PC-9 (cell line): ENCODE measurements at regions not wholly inside any gene's neighbourhood (a gene's known extent, or its start where the extent isn't known, plus 50 kb on each side); places are given as distances from the start of the nearest gene placed in this dataset.

Experiments used
- BruUV-seq: library from RNA; stranded (reverse); fragments of 400-500 nt; replicated peaks from 2 replicates; lab custom pipeline; 2021; lab: Mats Ljungman, UMichigan
- CTCF ChIA-PET: fragments of 300-600 bp; sonication (Branson Sonifier 250); formaldehyde crosslinking; loops from one replicate; lab custom pipeline; 2022; ENCODE audit warnings: antibody characterized with exemption; lab: Charles Lee
- POLR2A ChIA-PET: fragments of 300-600 bp; sonication (Branson Sonifier 250); formaldehyde crosslinking; loops from one replicate; lab custom pipeline; 2022; ENCODE audit warnings: antibody characterized with exemption; ENCODE audit not compliant: unreplicated experiment; lab: Charles Lee
- DNase-seq, 2 experiments: peaks; one replicate each; pipeline versions ENCODE4 v3.0.0 to v3.0.0-alpha.2; 2015 to 2022; ENCODE audit warnings: mixed read lengths in 1 of 2
- H2AFZ ChIP-seq: fragments of 200-600 bp; sonication (generic); 2 replicates; pipeline ENCODE4 v1.8.1; 2017; ENCODE audit warnings: antibody characterized with exemption
- H3F3A ChIP-seq: fragments of 200-600 bp; sonication (generic); 2 replicates; pipeline ENCODE4 v1.8.1; 2017; ENCODE audit warnings: antibody characterized with exemption, mild to moderate bottlenecking, low read depth; ENCODE audit not compliant: insufficient read depth
- H3K27ac ChIP-seq: fragments of 200-600 bp; sonication (generic); 2 replicates; pipeline ENCODE4 v1.6.1; 2016; ENCODE audit warnings: mixed run types
- H3K27me3 ChIP-seq: fragments of 200-600 bp; sonication (generic); 2 replicates; pipeline ENCODE4 v1.6.1; 2016; ENCODE audit warnings: low read depth, mixed run types; ENCODE audit not compliant: insufficient read depth
- H3K36me3 ChIP-seq: fragments of 200-600 bp; sonication (generic); 2 replicates; pipeline ENCODE4 v1.6.1; 2016; ENCODE audit warnings: low read depth, mixed run types
- H3K4me1 ChIP-seq: fragments of 200-600 bp; sonication (generic); replicated peaks from 2 replicates; pipeline ENCODE4 v1.6.1; 2016; ENCODE audit warnings: mixed run types; ENCODE audit not compliant: insufficient read depth
- H3K4me2 ChIP-seq: fragments of 200-600 bp; sonication (generic); 2 replicates; pipeline ENCODE4 v1.6.1; 2017; ENCODE audit warnings: mixed run types
- H3K4me3 ChIP-seq: fragments of 200-600 bp; sonication (generic); 2 replicates; pipeline ENCODE4 v1.6.1; 2016; ENCODE audit warnings: mixed run types
- H3K79me2 ChIP-seq: fragments of 200-600 bp; sonication (generic); 2 replicates; pipeline ENCODE4 v1.6.1; 2017; ENCODE audit warnings: low read depth, mixed run types
- H3K9me2 ChIP-seq: fragments of 200-600 bp; sonication (generic); 2 replicates; pipeline ENCODE4 v1.8.1; 2017; ENCODE audit warnings: mild to moderate bottlenecking; ENCODE audit not compliant: insufficient read depth
- H3K9me3 ChIP-seq: fragments of 200-600 bp; sonication (generic); 2 replicates; pipeline ENCODE4 v1.8.1; 2016; ENCODE audit warnings: low read depth; ENCODE audit not compliant: insufficient read depth
- H4K20me1 ChIP-seq: fragments of 200-600 bp; sonication (generic); 2 replicates; pipeline ENCODE4 v1.8.1; 2017; ENCODE audit not compliant: insufficient read depth
- EZH2 ChIP-seq: fragments of 200-600 bp; sonication (generic); IDR thresholded peaks from 2 replicates; pipeline ENCODE4 v1.8.0; 2017; ENCODE audit warnings: antibody characterized with exemption, low read depth
- intact Hi-C: fragments of 100-400 bp; cut with micrococcal nuclease; formaldehyde crosslinking; loops from one replicate; pipeline ENCODE4 v1.10.0; 2022; ENCODE audit not compliant: unreplicated experiment
- TF ChIP-seq, protein P1 (sequence below): fragments of 200-600 bp; sonication (generic); conservative IDR thresholded peaks from 2 replicates; pipeline ENCODE4 v1.6.1; 2017; ENCODE audit warnings: mixed run types, antibody characterized with exemption, mild to moderate bottlenecking, moderate library complexity

GRCh38 chr9:71515626-71516025 lies 252.7 kb downstream of the CEMIP2 start:
- intact Hi-C loops: no loop called here
- H2AFZ ChIP-seq: no peak overlapping the region
- no peak for DNase-seq
- no peaks in the 10 kb centered on the region for H3K79me2 ChIP-seq
- no peaks in the 10 kb centered on the region for H3K27me3 ChIP-seq
- ChIA-PET POLR2A (interaction anchor here (0.7 kb wide), 1 partner anchor 488 kb away, joined by 3 read pairs; no protein-coding TSS in a partner anchor), CTCF (no interaction called here)
- H3K4me2 ChIP-seq: no peak overlapping the region
- no peak for TF ChIP-seq EZH2
- TF ChIP-seq, protein P1, sequence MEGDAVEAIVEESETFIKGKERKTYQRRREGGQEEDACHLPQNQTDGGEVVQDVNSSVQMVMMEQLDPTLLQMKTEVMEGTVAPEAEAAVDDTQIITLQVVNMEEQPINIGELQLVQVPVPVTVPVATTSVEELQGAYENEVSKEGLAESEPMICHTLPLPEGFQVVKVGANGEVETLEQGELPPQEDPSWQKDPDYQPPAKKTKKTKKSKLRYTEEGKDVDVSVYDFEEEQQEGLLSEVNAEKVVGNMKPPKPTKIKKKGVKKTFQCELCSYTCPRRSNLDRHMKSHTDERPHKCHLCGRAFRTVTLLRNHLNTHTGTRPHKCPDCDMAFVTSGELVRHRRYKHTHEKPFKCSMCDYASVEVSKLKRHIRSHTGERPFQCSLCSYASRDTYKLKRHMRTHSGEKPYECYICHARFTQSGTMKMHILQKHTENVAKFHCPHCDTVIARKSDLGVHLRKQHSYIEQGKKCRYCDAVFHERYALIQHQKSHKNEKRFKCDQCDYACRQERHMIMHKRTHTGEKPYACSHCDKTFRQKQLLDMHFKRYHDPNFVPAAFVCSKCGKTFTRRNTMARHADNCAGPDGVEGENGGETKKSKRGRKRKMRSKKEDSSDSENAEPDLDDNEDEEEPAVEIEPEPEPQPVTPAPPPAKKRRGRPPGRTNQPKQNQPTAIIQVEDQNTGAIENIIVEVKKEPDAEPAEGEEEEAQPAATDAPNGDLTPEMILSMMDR: no peak
- H3F3A ChIP-seq: no peaks in the 10 kb centered on the region
- no peaks in the 10 kb centered on the region for H3K9me3 ChIP-seq
- no peak overlapping the region for H3K4me3 ChIP-seq
- no peaks in the 10 kb centered on the region for H3K36me3 ChIP-seq
- H3K4me1 ChIP-seq: no peaks in the 10 kb centered on the region
- no peak overlapping the region for H3K27ac ChIP-seq
- H3K9me2 ChIP-seq: no peaks in the 10 kb centered on the region
- H4K20me1 ChIP-seq: no peaks in the 10 kb centered on the region
- no TSS peak for BruUV-seq

DNA sequence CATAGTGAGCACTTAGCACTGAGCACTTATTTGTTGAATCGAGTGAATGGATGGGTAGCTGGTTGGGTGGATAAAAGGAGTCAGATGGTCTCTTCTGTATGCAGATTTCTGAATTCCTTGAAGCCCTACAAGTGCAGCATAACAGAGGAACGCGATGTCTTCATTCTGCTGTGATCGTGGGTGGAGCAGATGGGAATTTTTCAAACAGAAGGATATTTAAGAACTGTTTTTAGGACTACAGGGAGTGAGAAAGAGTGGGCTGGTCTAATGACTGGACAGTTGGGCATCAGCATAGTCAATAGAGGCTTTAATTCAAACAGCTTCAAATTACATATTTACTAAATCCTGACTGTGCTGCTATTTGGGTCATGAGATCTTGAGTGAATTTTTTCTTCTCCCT lies 253.2 kb downstream of the CEMIP2 start:
- no peaks in the 10 kb centered on the region for H3K4me1 ChIP-seq
- no peaks in the 10 kb centered on the region for H3K36me3 ChIP-seq
- no peaks in the 10 kb centered on the region for H3K27me3 ChIP-seq
- H3K27ac ChIP-seq: no peak overlapping the region
- no peaks in the 10 kb centered on the region for H4K20me1 ChIP-seq
- no peaks in the 10 kb centered on the region for H3K79me2 ChIP-seq
- TF ChIP-seq, protein P1: no peak
- no peak for TF ChIP-seq EZH2
- H3F3A ChIP-seq: no peaks in the 10 kb centered on the region
- no peaks in the 10 kb centered on the region for H3K9me2 ChIP-seq
- POLR2A ChIA-PET: no interaction called here
- H3K4me2 ChIP-seq: no peak overlapping the region
- DNase-seq: no peak
- H3K4me3 ChIP-seq: no peak overlapping the region
- CTCF ChIA-PET: no interaction called here
- no TSS peak for BruUV-seq
- H3K9me3 ChIP-seq: no peaks in the 10 kb centered on the region
- H2AFZ ChIP-seq: no peak overlapping the region
- intact Hi-C loops: no loop called here

GRCh38 chr9:71514344-71514975 lies 253.9 kb downstream of the CEMIP2 start:
- H3K36me3 ChIP-seq: no peaks in the 10 kb centered on the region
- H3K27me3 ChIP-seq: no peaks in the 10 kb centered on the region
- H3K27ac ChIP-seq: no peak overlapping the region
- POLR2A ChIA-PET: no interaction called here
- no peak for TF ChIP-seq EZH2
- TF ChIP-seq, protein P1: no peak
- no peaks in the 10 kb centered on the region for H3K4me1 ChIP-seq
- BruUV-seq: no TSS peak
- intact Hi-C loops: no loop called here
- no peaks in the 10 kb centered on the region for H3F3A ChIP-seq
- no peak overlapping the region for H3K4me2 ChIP-seq
- H3K4me3 ChIP-seq: no peak overlapping the region
- CTCF ChIA-PET: interaction anchor here (0.6 kb wide), 1 partner anchor 163 kb away, joined by 4 read pairs; no protein-coding TSS in a partner anchor
- no peaks in the 10 kb centered on the region for H3K9me2 ChIP-seq
- DNase-seq: no peak
- no peaks in the 10 kb centered on the region for H3K79me2 ChIP-seq
- H3K9me3 ChIP-seq: no peaks in the 10 kb centered on the region
- no peaks in the 10 kb centered on the region for H4K20me1 ChIP-seq
- H2AFZ ChIP-seq: no peak overlapping the region
